SK-N-SH treated with all-trans-retinoic acid at 6 μM for 48 hours (cell line): ENCODE measurements at regions not wholly inside any gene's neighbourhood (a gene's known extent, or its start where the extent isn't known, plus 50 kb on each side); places are given as distances from the start of the nearest gene placed in this dataset.

ENCODE experiments used
- ATAC-seq: fragments of 200-7000 bp; cut with Tn5 transposase; 3 replicates; pipeline ENCODE4 v1.9.1; 2020; ENCODE audit warnings: mild to moderate bottlenecking, moderate library complexity
- ARNTL ChIP-seq: fragments of 450-650 bp; formaldehyde crosslinking; IDR thresholded peaks from 2 replicates; pipeline ENCODE4 v1.5.0; 2020; ENCODE audit warnings: low read depth, mild to moderate bottlenecking, moderate library complexity, borderline replicate concordance
- BACH2 ChIP-seq: fragments of 250-450 bp; sonication (Bioruptor Pico); IDR thresholded peaks from 2 replicates; pipeline ENCODE4 v1.9.0; 2021; ENCODE audit warnings: mild to moderate bottlenecking, borderline replicate concordance
- CSDC2 ChIP-seq: fragments of 250-450 bp; sonication (Bioruptor Pico); IDR thresholded peaks from 2 replicates; pipeline ENCODE4 v1.5.0; 2020; ENCODE audit warnings: mild to moderate bottlenecking, moderate library complexity
- ESRRG ChIP-seq: fragments of 250-450 bp; sonication (Bioruptor Pico); IDR thresholded peaks from 2 replicates; pipeline ENCODE4 v1.6.1; 2021; ENCODE audit warnings: mild to moderate bottlenecking
- GLIS3 ChIP-seq: fragments of 250-450 bp; sonication (Bioruptor Pico); IDR thresholded peaks from 2 replicates; pipeline ENCODE4 v1.5.0; 2020; ENCODE audit warnings: mild to moderate bottlenecking, moderate library complexity
- ISL1 ChIP-seq: fragments of 250-450 bp; sonication (Bioruptor Pico); IDR thresholded peaks from 2 replicates; pipeline ENCODE4 v2.1.2; 2022; ENCODE audit warnings: mild to moderate bottlenecking, moderate library complexity
- OSR1 ChIP-seq: fragments of 250-450 bp; sonication (Bioruptor Pico); IDR thresholded peaks from 2 replicates; pipeline ENCODE4 v1.8.0; 2022; ENCODE audit warnings: moderate library complexity, mild to moderate bottlenecking, inconsistent platforms
- PPARA ChIP-seq: fragments of 250-450 bp; sonication (Bioruptor Pico); IDR thresholded peaks from 2 replicates; pipeline ENCODE4 v1.5.0; 2020; ENCODE audit warnings: mild to moderate bottlenecking, borderline replicate concordance
- RARB ChIP-seq: fragments of 250-450 bp; sonication (Bioruptor Pico); IDR thresholded peaks from 2 replicates; pipeline ENCODE4 v1.8.0; 2021; ENCODE audit warnings: mild to moderate bottlenecking, moderate library complexity
- SNAI2 ChIP-seq: fragments of 250-450 bp; sonication (Bioruptor Pico); IDR thresholded peaks from 2 replicates; pipeline ENCODE4 v1.5.0; 2020; ENCODE audit warnings: mild to moderate bottlenecking, moderate library complexity
- TCF4 ChIP-seq: fragments of 250-450 bp; sonication (Bioruptor Pico); IDR thresholded peaks from 2 replicates; pipeline ENCODE4 v1.8.0; 2021; ENCODE audit warnings: mild to moderate bottlenecking, moderate library complexity, borderline replicate concordance
- TOX ChIP-seq: fragments of 250-450 bp; sonication (Bioruptor Pico); IDR thresholded peaks from 2 replicates; pipeline ENCODE4 v1.8.0; 2021; ENCODE audit warnings: mild to moderate bottlenecking, moderate library complexity, borderline replicate concordance
- TSHZ2 ChIP-seq: fragments of 250-450 bp; sonication (Bioruptor Pico); IDR thresholded peaks from 2 replicates; pipeline ENCODE4 v1.5.0; 2020; ENCODE audit warnings: mild to moderate bottlenecking, moderate library complexity
- ZC3H10 ChIP-seq: fragments of 250-450 bp; sonication (Bioruptor Pico); IDR thresholded peaks from 2 replicates; pipeline ENCODE4 v1.5.1; 2021; ENCODE audit warnings: mild to moderate bottlenecking, moderate library complexity
- ZFP3 ChIP-seq: fragments of 250-450 bp; sonication (Bioruptor Pico); IDR thresholded peaks from 2 replicates; pipeline ENCODE4 v1.5.0; 2020; ENCODE audit warnings: mild to moderate bottlenecking, moderate library complexity
- ZFP30 ChIP-seq: fragments of 450-650 bp; formaldehyde crosslinking; IDR thresholded peaks from 2 replicates; pipeline ENCODE4 v1.5.0; 2022; ENCODE audit warnings: mild to moderate bottlenecking, moderate library complexity
- ZNF565 ChIP-seq: fragments of 450-650 bp; formaldehyde crosslinking; conservative IDR thresholded peaks from 2 replicates; pipeline ENCODE4 v1.5.0; 2020; ENCODE audit warnings: low read depth, mild to moderate bottlenecking, moderate library complexity
- ZNF70 ChIP-seq: fragments of 450-650 bp; formaldehyde crosslinking; IDR thresholded peaks from 2 replicates; pipeline ENCODE4 v1.5.0; 2020; ENCODE audit warnings: mild to moderate bottlenecking, moderate library complexity
- ZNF8 ChIP-seq: fragments of 450-650 bp; formaldehyde crosslinking; IDR thresholded peaks from 2 replicates; pipeline ENCODE4 v1.5.0; 2020; ENCODE audit warnings: mild to moderate bottlenecking, moderate library complexity
- TF ChIP-seq, protein P1 (sequence below): fragments of 250-450 bp; sonication (Bioruptor Pico); IDR thresholded peaks from 2 replicates; pipeline ENCODE4 v1.8.0; 2021; ENCODE audit warnings: low read depth, mild to moderate bottlenecking, moderate library complexity, borderline replicate concordance
- TF ChIP-seq, protein P2 (sequence below): fragments of 250-450 bp; sonication (Bioruptor Pico); IDR thresholded peaks from 2 replicates; pipeline ENCODE4 v1.5.1; 2021; ENCODE audit warnings: mild to moderate bottlenecking, moderate library complexity
- TF ChIP-seq, protein P3 (sequence below): fragments of 250-450 bp; sonication (Bioruptor Pico); IDR thresholded peaks from 2 replicates; pipeline ENCODE4 v1.5.1; 2020; ENCODE audit warnings: low read depth, mild to moderate bottlenecking, moderate library complexity

DNA sequence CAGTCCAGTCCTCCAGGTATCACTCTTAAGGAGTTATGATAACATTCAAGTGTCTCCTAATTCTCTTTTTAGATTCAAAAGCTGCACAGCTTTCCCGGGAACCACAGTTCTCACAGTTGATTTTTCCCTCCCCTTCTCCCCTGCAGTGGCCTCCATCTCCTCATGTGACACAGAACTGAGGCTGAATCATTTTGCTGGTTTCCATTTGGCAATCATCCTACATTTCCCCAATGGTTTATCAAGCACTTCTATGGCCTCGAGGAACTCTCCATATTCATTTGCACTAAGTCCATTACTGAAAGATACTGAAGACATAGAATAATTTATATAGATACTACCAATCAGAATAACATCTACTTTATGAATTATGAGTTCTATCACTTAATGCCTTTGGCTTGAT, 484.9 kb downstream of the GPAM start:
- TF ChIP-seq TCF4 (CRISPR knock-in tag) (no peak), TOX (no peak), ARNTL (no peak), BACH2 (CRISPR knock-in tag) (no peak), ZFP3 (CRISPR knock-in tag) (no peak), SNAI2 (CRISPR knock-in tag) (no peak)
- ATAC-seq = no peak

GRCh38 chr10:111703986-111704385, 479.6 kb downstream of the GPAM start:
- TF ChIP-seq, protein P1, sequence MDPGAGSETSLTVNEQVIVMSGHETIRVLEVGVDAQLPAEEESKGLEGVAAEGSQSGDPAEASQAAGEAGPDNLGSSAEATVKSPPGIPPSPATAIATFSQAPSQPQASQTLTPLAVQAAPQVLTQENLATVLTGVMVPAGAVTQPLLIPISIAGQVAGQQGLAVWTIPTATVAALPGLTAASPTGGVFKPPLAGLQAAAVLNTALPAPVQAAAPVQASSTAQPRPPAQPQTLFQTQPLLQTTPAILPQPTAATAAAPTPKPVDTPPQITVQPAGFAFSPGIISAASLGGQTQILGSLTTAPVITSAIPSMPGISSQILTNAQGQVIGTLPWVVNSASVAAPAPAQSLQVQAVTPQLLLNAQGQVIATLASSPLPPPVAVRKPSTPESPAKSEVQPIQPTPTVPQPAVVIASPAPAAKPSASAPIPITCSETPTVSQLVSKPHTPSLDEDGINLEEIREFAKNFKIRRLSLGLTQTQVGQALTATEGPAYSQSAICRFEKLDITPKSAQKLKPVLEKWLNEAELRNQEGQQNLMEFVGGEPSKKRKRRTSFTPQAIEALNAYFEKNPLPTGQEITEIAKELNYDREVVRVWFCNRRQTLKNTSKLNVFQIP (CRISPR knock-in tag) = no peak
- TF ChIP-seq ZFP3 (CRISPR knock-in tag) (no peak), TOX (no peak), SNAI2 (CRISPR knock-in tag) (no peak), ZNF565 (CRISPR knock-in tag) (no peak), ZC3H10 (CRISPR knock-in tag) (no peak), ZNF8 (CRISPR knock-in tag) (no peak), GLIS3 (no peak), ESRRG (CRISPR knock-in tag) (no peak), ARNTL (no peak), CSDC2 (CRISPR knock-in tag) (no peak), BACH2 (CRISPR knock-in tag) (no peak), PPARA (CRISPR knock-in tag) (no peak), TSHZ2 (CRISPR knock-in tag) (no peak), ZFP30 (CRISPR knock-in tag) (no peak), ZNF70 (CRISPR knock-in tag) (no peak), RARB (CRISPR knock-in tag) (no peak)
- TF ChIP-seq, protein P2, sequence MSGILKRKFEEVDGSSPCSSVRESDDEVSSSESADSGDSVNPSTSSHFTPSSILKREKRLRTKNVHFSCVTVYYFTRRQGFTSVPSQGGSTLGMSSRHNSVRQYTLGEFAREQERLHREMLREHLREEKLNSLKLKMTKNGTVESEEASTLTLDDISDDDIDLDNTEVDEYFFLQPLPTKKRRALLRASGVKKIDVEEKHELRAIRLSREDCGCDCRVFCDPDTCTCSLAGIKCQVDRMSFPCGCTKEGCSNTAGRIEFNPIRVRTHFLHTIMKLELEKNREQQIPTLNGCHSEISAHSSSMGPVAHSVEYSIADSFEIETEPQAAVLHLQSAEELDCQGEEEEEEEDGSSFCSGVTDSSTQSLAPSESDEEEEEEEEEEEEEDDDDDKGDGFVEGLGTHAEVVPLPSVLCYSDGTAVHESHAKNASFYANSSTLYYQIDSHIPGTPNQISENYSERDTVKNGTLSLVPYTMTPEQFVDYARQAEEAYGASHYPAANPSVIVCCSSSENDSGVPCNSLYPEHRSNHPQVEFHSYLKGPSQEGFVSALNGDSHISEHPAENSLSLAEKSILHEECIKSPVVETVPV (CRISPR knock-in tag) = no peak
- TF ChIP-seq, protein P3, sequence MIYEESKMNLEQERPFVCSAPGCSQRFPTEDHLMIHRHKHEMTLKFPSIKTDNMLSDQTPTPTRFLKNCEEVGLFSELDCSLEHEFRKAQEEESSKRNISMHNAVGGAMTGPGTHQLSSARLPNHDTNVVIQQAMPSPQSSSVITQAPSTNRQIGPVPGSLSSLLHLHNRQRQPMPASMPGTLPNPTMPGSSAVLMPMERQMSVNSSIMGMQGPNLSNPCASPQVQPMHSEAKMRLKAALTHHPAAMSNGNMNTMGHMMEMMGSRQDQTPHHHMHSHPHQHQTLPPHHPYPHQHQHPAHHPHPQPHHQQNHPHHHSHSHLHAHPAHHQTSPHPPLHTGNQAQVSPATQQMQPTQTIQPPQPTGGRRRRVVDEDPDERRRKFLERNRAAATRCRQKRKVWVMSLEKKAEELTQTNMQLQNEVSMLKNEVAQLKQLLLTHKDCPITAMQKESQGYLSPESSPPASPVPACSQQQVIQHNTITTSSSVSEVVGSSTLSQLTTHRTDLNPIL (CRISPR knock-in tag) = no peak
- ATAC-seq = no peak

DNA sequence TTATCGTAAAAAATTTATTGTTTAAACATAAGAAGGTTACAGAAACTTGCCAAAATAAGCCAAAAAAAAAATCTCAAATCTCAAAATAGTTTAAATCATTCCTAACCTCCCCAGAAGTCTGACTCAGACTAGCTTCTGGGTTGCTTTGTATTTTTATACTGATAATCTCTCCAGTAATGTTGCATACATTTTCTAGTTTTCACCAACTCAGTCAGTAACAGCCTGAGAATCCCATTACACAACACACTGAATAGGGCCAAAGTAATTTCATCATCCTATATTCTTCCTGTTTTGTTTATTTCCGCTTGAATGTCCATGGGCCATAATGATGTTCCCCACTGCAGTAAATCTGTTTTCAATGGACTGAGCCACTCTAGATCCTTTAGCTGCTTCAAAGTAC, 478.5 kb downstream of the GPAM start:
- ATAC-seq = no peak
- TF ChIP-seq ISL1 (CRISPR knock-in tag) = no peak
- no peak for TF ChIP-seq OSR1 (CRISPR knock-in tag)
- TF ChIP-seq GLIS3 = no peak
- no peak for TF ChIP-seq ZC3H10 (CRISPR knock-in tag)

- TF ChIP-seq CSDC2 (CRISPR knock-in tag) = no peak
- no peak for TF ChIP-seq ZNF70 (CRISPR knock-in tag)
- no peak for TF ChIP-seq ZNF8 (CRISPR knock-in tag)
- TF ChIP-seq ARNTL = no peak
- no peak for TF ChIP-seq GLIS3
- no peak for TF ChIP-seq PPARA (CRISPR knock-in tag)
- TF ChIP-seq, protein P3 (CRISPR knock-in tag) = no peak
- no peak for TF ChIP-seq TCF4 (CRISPR knock-in tag)
- no peak for TF ChIP-seq ESRRG (CRISPR knock-in tag)
- TF ChIP-seq, protein P1 (CRISPR knock-in tag) = no peak
- no peak for TF ChIP-seq SNAI2 (CRISPR knock-in tag)
- TF ChIP-seq ISL1 (CRISPR knock-in tag) = no peak
- no peak for TF ChIP-seq TOX
- no peak for TF ChIP-seq ZC3H10 (CRISPR knock-in tag)
- TF ChIP-seq ZFP3 (CRISPR knock-in tag) = no peak
- TF ChIP-seq, protein P2 (CRISPR knock-in tag) = no peak
- TF ChIP-seq ZNF565 (CRISPR knock-in tag) = no peak
- no peak for ATAC-seq
These were observed 477.2 kb downstream of the GPAM start for GRCh38 chr10:111706331-111706730.
